HepG2 (cell line): ENCODE measurements at regions not wholly inside any gene's neighbourhood (a gene's known extent, or its start where the extent isn't known, plus 50 kb on each side); places are given as distances from the start of the nearest gene placed in this dataset.

ENCODE experiments used
- ATAC-seq: fragments of 200-7000 bp; cut with Tn5 transposase; 3 replicates; pipeline ENCODE4 v1.9.1; 2020; ENCODE audit warnings: mild to moderate bottlenecking, moderate library complexity
- BruUV-seq: library from RNA; stranded (reverse); fragments of 400-500 nt; replicated peaks from 2 replicates; lab custom pipeline; 2021; lab: Mats Ljungman, UMichigan
- CTCF ChIA-PET: fragments of 300-600 bp; formaldehyde crosslinking; extraction: SDS; loops from one replicate; lab custom pipeline; 2021; ENCODE audit warnings: low total read pairs, inconsistent platforms, low intra/inter-chr PET ratio; lab: Yijun Ruan, JAX
- POLR2A ChIA-PET: fragments of 350-600 bp; sonication (Branson Sonifier 250); formaldehyde crosslinking; loops from one replicate; lab custom pipeline; 2020; ENCODE audit warnings: antibody characterized with exemption, inconsistent platforms; lab: Yijun Ruan, JAX
- DNase-seq: peaks from one replicate; pipeline ENCODE4 v3.0.0-alpha.2; 2015; ENCODE audit warnings: low spot score
- FAIRE-seq: peaks from 3 replicates; lab custom pipeline; 2011; peaks lifted over from hg19 to GRCh38; lab: Jason Lieb, UNC
- H2AFZ ChIP-seq: one replicate; pipeline ENCODE4 v1.6.1; 2011; ENCODE audit warnings: low read length, inconsistent platforms
- H3K27ac ChIP-seq: fragments of 300-600 bp; 3 replicates; pipeline ENCODE4 v1.8.0; 2011; ENCODE audit warnings: mixed run types, mild to moderate bottlenecking, mixed read lengths, low read length, inconsistent platforms; ENCODE audit not compliant: insufficient read depth; ENCODE audit errors: extremely low read length
- H3K27me3 ChIP-seq, 2 experiments: fragments of 200-600 bp in 1 of 2; 2 replicates in 1 of 2; 3 replicates in 1 of 2; pipeline versions ENCODE4 v1.6.0 to v1.8.0; 2011; ENCODE audit warnings: low read length in 2 of 2, mild to moderate bottlenecking in 2 of 2, moderate library complexity in 2 of 2, inconsistent platforms in 1 of 2; ENCODE audit not compliant: insufficient read depth in 2 of 2, control insufficient read depth in 1 of 2
- H3K36me3 ChIP-seq, 2 experiments: fragments of 200-600 bp in 1 of 2; replicated peaks in 1 of 2; 2 replicates in 1 of 2; 3 replicates in 1 of 2; pipeline versions ENCODE4 v1.5.1 to v1.8.0; 2011; ENCODE audit warnings: low read length in 2 of 2, inconsistent platforms in 1 of 2; ENCODE audit not compliant: insufficient read depth in 2 of 2, control insufficient read depth in 1 of 2
- H3K4me1 ChIP-seq: 2 replicates; pipeline ENCODE4 v1.5.1; 2012; ENCODE audit warnings: low read length, inconsistent platforms; ENCODE audit not compliant: insufficient read depth
- H3K4me2 ChIP-seq: 2 replicates; pipeline ENCODE4 v1.6.0; 2011; ENCODE audit warnings: low read depth, low read length, inconsistent platforms
- H3K4me3 ChIP-seq, 3 experiments: fragments of 200-600 bp in 1 of 3; sonication (generic), shearing (Covaris generic) in 1 of 3; replicated peaks in 1 of 3; 2 replicates each; pipeline ENCODE4 v1.5.1; 2011 to 2016; ENCODE audit warnings: low read length in 3 of 3, inconsistent platforms in 2 of 3, low read depth in 2 of 3, mild to moderate bottlenecking in 2 of 3, control low read depth in 1 of 3, mixed read lengths in 1 of 3; ENCODE audit not compliant: insufficient read depth in 1 of 3
- H3K79me2 ChIP-seq: one replicate; pipeline ENCODE4 v1.6.1; 2011; ENCODE audit warnings: low read length, inconsistent platforms; ENCODE audit not compliant: insufficient read depth
- H3K9ac ChIP-seq: 2 replicates; pipeline ENCODE4 v1.6.0; 2011; ENCODE audit warnings: mild to moderate bottlenecking, low read depth, low read length, inconsistent platforms; ENCODE audit not compliant: insufficient read depth
- H3K9me3 ChIP-seq: 2 replicates; pipeline ENCODE4 v1.5.1; 2012; ENCODE audit warnings: mild to moderate bottlenecking, low read length
- H4K20me1 ChIP-seq: 2 replicates; pipeline ENCODE4 v1.6.0; 2011; ENCODE audit warnings: inconsistent platforms, mild to moderate bottlenecking, low read length, moderate library complexity; ENCODE audit not compliant: insufficient read depth
- GLI4 ChIP-seq: sonication (generic); formaldehyde crosslinking; IDR thresholded peaks from 2 replicates; pipeline ENCODE4 v1.5.1; 2020; ENCODE audit warnings: missing genetic modification reagents, mild to moderate bottlenecking, moderate library complexity, borderline replicate concordance
- NCOA1 ChIP-seq: sonication (generic); formaldehyde crosslinking; IDR thresholded peaks from 2 replicates; pipeline ENCODE4 v1.9.0; 2021; ENCODE audit warnings: missing genetic modification reagents
- PCBP1 ChIP-seq: fragments of 200-400 bp; formaldehyde crosslinking; IDR thresholded peaks from 2 replicates; pipeline ENCODE4 v1.6.1; 2017; ENCODE audit warnings: mild to moderate bottlenecking, low read depth, low read length, borderline replicate concordance
- PRPF4 ChIP-seq: fragments of 200-400 bp; formaldehyde crosslinking; IDR thresholded peaks from 2 replicates; pipeline ENCODE4 v1.6.1; 2016; ENCODE audit warnings: low read length, low read depth; ENCODE audit not compliant: poor library complexity, severe bottlenecking
- RAD51 ChIP-seq: fragments of 450-650 bp; IDR thresholded peaks from 2 replicates; pipeline ENCODE4 v1.6.1; 2016; ENCODE audit warnings: borderline replicate concordance
- ZFP91 ChIP-seq: sonication (generic); formaldehyde crosslinking; IDR thresholded peaks from 2 replicates; pipeline ENCODE4 v1.9.0; 2022; ENCODE audit warnings: missing genetic modification reagents, mild to moderate bottlenecking, borderline replicate concordance
- ZNF572 ChIP-seq: sonication (generic); formaldehyde crosslinking; IDR thresholded peaks from 2 replicates; pipeline ENCODE4 v1.5.1; 2020; ENCODE audit warnings: mild to moderate bottlenecking, missing genetic modification reagents
- ZNF629 ChIP-seq: sonication (generic); formaldehyde crosslinking; conservative IDR thresholded peaks from 2 replicates; pipeline ENCODE4 v1.5.0; 2020; ENCODE audit warnings: missing genetic modification reagents
- ZNF766 ChIP-seq: sonication (generic); formaldehyde crosslinking; IDR thresholded peaks from 2 replicates; pipeline ENCODE4 v1.5.0; 2020; ENCODE audit warnings: missing genetic modification reagents, borderline replicate concordance
- ZNF850 ChIP-seq: sonication (generic); formaldehyde crosslinking; conservative IDR thresholded peaks from 2 replicates; pipeline ENCODE4 v1.9.0; 2021; ENCODE audit warnings: mild to moderate bottlenecking, missing genetic modification reagents
- WGBS: methylation state at CpG from one replicate; pipeline ENCODE4 v1.1.6; 2017; ENCODE audit warnings: low lambda C conversion rate; 5-methylcytosine and 5-hydroxymethylcytosine counted together
- in situ Hi-C: cut with HindIII; loops from 2 replicates; pipeline ENCODE4 v1.10.0; 2017; ENCODE audit warnings: low pct_unique_long_range_greater_than_20kb; ENCODE audit not compliant: extremely low pct_ligation_motif_present
- intact Hi-C: fragments of 100-400 bp; cut with micrococcal nuclease; formaldehyde crosslinking; loops from one replicate; pipeline ENCODE4 v1.10.0; 2022; ENCODE audit not compliant: unreplicated experiment
- TF ChIP-seq, protein P1 (sequence below): sonication (generic); formaldehyde crosslinking; IDR thresholded peaks from 2 replicates; pipeline ENCODE4 v1.4.0; 2020; ENCODE audit warnings: missing genetic modification reagents
- TF ChIP-seq, protein P2 (sequence below): sonication (generic); formaldehyde crosslinking; IDR thresholded peaks from 2 replicates; pipeline ENCODE4 v1.4.0; 2020; ENCODE audit warnings: missing genetic modification reagents

DNA sequence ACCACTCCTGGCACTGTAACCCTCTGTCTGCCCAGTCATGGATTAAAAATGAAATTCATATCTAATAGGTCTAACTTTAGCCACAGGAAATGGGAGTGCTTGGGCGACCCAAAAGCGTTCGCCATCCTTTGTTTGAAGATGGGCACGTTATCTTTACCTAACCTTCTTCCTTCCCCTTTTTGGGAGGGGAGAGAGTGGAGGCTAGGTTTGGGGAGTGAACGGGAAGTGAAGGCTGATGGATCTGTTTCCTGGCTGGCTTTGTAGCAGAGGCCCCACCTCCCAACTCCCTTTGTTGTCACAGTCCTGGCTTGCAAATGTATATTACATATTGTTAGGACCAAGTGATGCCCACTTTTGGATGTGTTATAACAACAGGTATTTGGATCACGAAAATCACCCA, 98.1 kb upstream of the ARHGEF3 start:
- Histone ChIP-seq H3K36me3 (no peaks in the 10 kb centered on the region), H3K4me1 (no peaks in the 10 kb centered on the region), H3K27me3 (no peaks in the 10 kb centered on the region), H3K79me2 (no peaks in the 10 kb centered on the region), H3K27ac (no peak overlapping the region), H3K9ac (no peak overlapping the region), H4K20me1 (no peaks in the 10 kb centered on the region), H2AFZ (no peak overlapping the region), H3K4me3 (no peak overlapping the region), H3K9me3 (no peaks in the 10 kb centered on the region), H3K4me2 (no peak overlapping the region)
- DNase-seq (no peak), ATAC-seq (no peak), FAIRE-seq (no peak)
- TF ChIP-seq NCOA1: no peak
- TF ChIP-seq, protein P1, sequence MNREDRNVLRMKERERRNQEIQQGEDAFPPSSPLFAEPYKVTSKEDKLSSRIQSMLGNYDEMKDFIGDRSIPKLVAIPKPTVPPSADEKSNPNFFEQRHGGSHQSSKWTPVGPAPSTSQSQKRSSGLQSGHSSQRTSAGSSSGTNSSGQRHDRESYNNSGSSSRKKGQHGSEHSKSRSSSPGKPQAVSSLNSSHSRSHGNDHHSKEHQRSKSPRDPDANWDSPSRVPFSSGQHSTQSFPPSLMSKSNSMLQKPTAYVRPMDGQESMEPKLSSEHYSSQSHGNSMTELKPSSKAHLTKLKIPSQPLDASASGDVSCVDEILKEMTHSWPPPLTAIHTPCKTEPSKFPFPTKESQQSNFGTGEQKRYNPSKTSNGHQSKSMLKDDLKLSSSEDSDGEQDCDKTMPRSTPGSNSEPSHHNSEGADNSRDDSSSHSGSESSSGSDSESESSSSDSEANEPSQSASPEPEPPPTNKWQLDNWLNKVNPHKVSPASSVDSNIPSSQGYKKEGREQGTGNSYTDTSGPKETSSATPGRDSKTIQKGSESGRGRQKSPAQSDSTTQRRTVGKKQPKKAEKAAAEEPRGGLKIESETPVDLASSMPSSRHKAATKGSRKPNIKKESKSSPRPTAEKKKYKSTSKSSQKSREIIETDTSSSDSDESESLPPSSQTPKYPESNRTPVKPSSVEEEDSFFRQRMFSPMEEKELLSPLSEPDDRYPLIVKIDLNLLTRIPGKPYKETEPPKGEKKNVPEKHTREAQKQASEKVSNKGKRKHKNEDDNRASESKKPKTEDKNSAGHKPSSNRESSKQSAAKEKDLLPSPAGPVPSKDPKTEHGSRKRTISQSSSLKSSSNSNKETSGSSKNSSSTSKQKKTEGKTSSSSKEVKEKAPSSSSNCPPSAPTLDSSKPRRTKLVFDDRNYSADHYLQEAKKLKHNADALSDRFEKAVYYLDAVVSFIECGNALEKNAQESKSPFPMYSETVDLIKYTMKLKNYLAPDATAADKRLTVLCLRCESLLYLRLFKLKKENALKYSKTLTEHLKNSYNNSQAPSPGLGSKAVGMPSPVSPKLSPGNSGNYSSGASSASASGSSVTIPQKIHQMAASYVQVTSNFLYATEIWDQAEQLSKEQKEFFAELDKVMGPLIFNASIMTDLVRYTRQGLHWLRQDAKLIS: no peak
- TF ChIP-seq GLI4 (CRISPR knock-in tag): no peak
- no peak for TF ChIP-seq ZFP91 (CRISPR knock-in tag)
- no peak for TF ChIP-seq ZNF629 (CRISPR knock-in tag)
- no peak for TF ChIP-seq RAD51
- TF ChIP-seq PCBP1: no peak
- TF ChIP-seq PRPF4: no peak
- TF ChIP-seq, protein P2, sequence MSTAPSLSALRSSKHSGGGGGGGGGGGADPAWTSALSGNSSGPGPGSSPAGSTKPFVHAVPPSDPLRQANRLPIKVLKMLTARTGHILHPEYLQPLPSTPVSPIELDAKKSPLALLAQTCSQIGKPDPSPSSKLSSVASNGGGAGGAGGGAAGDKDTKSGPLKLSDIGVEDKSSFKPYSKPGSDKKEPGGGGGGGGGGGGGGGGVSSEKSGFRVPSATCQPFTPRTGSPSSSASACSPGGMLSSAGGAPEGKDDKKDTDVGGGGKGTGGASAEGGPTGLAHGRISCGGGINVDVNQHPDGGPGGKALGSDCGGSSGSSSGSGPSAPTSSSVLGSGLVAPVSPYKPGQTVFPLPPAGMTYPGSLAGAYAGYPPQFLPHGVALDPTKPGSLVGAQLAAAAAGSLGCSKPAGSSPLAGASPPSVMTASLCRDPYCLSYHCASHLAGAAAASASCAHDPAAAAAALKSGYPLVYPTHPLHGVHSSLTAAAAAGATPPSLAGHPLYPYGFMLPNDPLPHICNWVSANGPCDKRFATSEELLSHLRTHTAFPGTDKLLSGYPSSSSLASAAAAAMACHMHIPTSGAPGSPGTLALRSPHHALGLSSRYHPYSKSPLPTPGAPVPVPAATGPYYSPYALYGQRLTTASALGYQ (CRISPR knock-in tag): no peak
- no peak for TF ChIP-seq ZNF766 (CRISPR knock-in tag)
- TF ChIP-seq ZNF850: no peak
- no peak for TF ChIP-seq ZNF572 (CRISPR knock-in tag)
- 96% methylated on average over 6 of the region's 6 CpGs for WGBS
- ChIA-PET POLR2A (no interaction called here), CTCF (no interaction called here)
- in situ Hi-C loops (no loop called here), intact Hi-C loops (no loop called here)
- no TSS peak for BruUV-seq
